ENCODE measurements at regions not wholly inside any gene's neighbourhood (a gene's known extent, or its start where the extent isn't known, plus 50 kb on each side); places are given as distances from the start of the nearest gene placed in this dataset.

- TF ChIP-seq POLR2A (IDR thresholded peaks at IDR 0.05) (no peak), CTCF (IDR thresholded peaks at IDR 0.05) (no peak)
These were observed 397.1 kb upstream of the DCN start for GRCh38 chr12:91579516-91580263.
